ENCODE measurements at regions not wholly inside any gene's neighbourhood (a gene's known extent, or its start where the extent isn't known, plus 50 kb on each side); places are given as distances from the start of the nearest gene placed in this dataset.
A peak's percentile ranks its signal among the peaks of the same experiment; 100 is the strongest.

- DNase-seq, result peak; percentile 44
- no peak overlapping the region for H3K56ac ChIP-seq (ENCODE audit: extremely low read depth, insufficient read depth, low read length)
- ChIA-PET POLR2A (ENCODE audit: unreplicated experiment) (no interaction called here), CTCF (interaction anchor here (1.1 kb wide), 1 partner anchor 46 kb away, joined by 3 read pairs; no protein-coding TSS in a partner anchor)
- peak overlapping the region; percentile 13; the same call in 1 of the 2 replicates for H2BK20ac ChIP-seq (ENCODE audit: low read depth, low read length)
- no peak overlapping the region for H3K4ac ChIP-seq (ENCODE audit: low read depth, low read length)
- no peak overlapping the region for H2AK9ac ChIP-seq (replicated peaks; ENCODE audit: low read depth, low read length, poor library complexity)
- H2BK5ac ChIP-seq (ENCODE audit: low read depth, low read length, poor library complexity, severe bottlenecking), result no peak overlapping the region
- H4K91ac ChIP-seq (ENCODE audit: insufficient read depth, low read depth, low read length), result no peak overlapping the region
- H3K4me1 ChIP-seq (ENCODE audit: control insufficient read depth, insufficient read depth, low read length), result peaks cover 25% of the 10 kb centered on the region
- in situ Hi-C loops (cut with MboI; ENCODE audit: low sequenced_read_pairs) (no loop called here), dilution Hi-C loops (cut with HindIII; ENCODE audit: low sequenced_read_pairs, unreplicated experiment) (no loop called here), intact Hi-C loops (cut with micrococcal nuclease) (loop anchor here (5.0 kb wide), 2 partner anchors 80 to 115 kb away; no protein-coding TSS in a partner anchor)
- H4K5ac ChIP-seq (ENCODE audit: low read depth, low read length), result no peak overlapping the region
- H2BK120ac ChIP-seq (ENCODE audit: low read depth, low read length), result peak overlapping the region; percentile 30; the same call in 1 of the 2 replicates
- H2AK5ac ChIP-seq (ENCODE audit: low read depth, low read length), result no peak overlapping the region
- ATAC-seq (ENCODE audit: low read depth), result no peak; the same call in 1 of the 2 replicates
- no peak overlapping the region for H2AFZ ChIP-seq (replicated peaks; ENCODE audit: low read length, poor library complexity)
- no peaks in the 10 kb centered on the region for H3K36me3 ChIP-seq (ENCODE audit: control insufficient read depth, insufficient read depth, low read length)
- no peak overlapping the region for H3K9ac ChIP-seq (ENCODE audit: low read depth, low read length)
- H3K9me3 ChIP-seq (ENCODE audit: control insufficient read depth, insufficient read depth, low read length), result no peaks in the 10 kb centered on the region
- H3K79me1 ChIP-seq (ENCODE audit: low read depth in 1 of 2, low read length in 2 of 2), result no peaks in the 10 kb centered on the region
- no peaks in the 10 kb centered on the region for H3K27me3 ChIP-seq (ENCODE audit: control insufficient read depth, insufficient read depth, low read length)
- H3K4me2 ChIP-seq (ENCODE audit: low read depth, low read length), result no peak overlapping the region
- no peak overlapping the region for H3K14ac ChIP-seq (replicated peaks; ENCODE audit: low read depth, low read length)
- no peaks in the 10 kb centered on the region; the same call in 1 of the 2 replicates for H4K20me1 ChIP-seq (ENCODE audit: insufficient read depth, low read length)
- H3K4me3 ChIP-seq (ENCODE audit: insufficient read depth, low read depth, low read length), result no peak overlapping the region
- BruUV-seq (replicated peaks), result no TSS peak
- H3K18ac ChIP-seq (ENCODE audit: low read depth, low read length), result peak overlapping the region; percentile 0; the same call in 1 of the 2 replicates
- H3K9me1 ChIP-seq (ENCODE audit: insufficient read depth, low read length), result peaks cover 9% of the 10 kb centered on the region
- H4K8ac ChIP-seq (ENCODE audit: low read depth in 2 of 2, low read length in 2 of 2), result no peak overlapping the region
- no peak overlapping the region for H2BK15ac ChIP-seq (ENCODE audit: low read depth, low read length)
- WGBS, 2 experiments (ENCODE audit: extremely low coverage in 2 of 2, insufficient read length in 1 of 2), result 80% methylated on average over 1 of the region's 5 CpGs; no CpG with 5 or more reads in 1 of the 2 experiments
- H3K27ac ChIP-seq (ENCODE audit: insufficient read depth, low read length), result no peak overlapping the region
- H3K23ac ChIP-seq (ENCODE audit: low read depth, low read length), result no peak overlapping the region
- no peak for TF ChIP-seq CHD1 (IDR thresholded peaks at IDR 0.05; ENCODE audit: low read depth, low read length)
- no peak for TF ChIP-seq SMC3 (IDR thresholded peaks at IDR 0.05; ENCODE audit: low read depth, low read length)
- TF ChIP-seq NFE2L2 (IDR thresholded peaks at IDR 0.05; ENCODE audit: low read depth, low read length), result no peak
- TF ChIP-seq POLR2A (IDR thresholded peaks at IDR 0.05; ENCODE audit: low read depth, low read length), result no peak
- no peak for TF ChIP-seq CTCF (conservative IDR thresholded peaks at IDR 0.05; ENCODE audit: low read depth, low read length)
- TF ChIP-seq RAD21 (IDR thresholded peaks at IDR 0.05; ENCODE audit: low read length), result no peak
- no peak for TF ChIP-seq FOS (IDR thresholded peaks at IDR 0.05; ENCODE audit: low read depth, low read length)
- no peak for TF ChIP-seq ELK1 (IDR thresholded peaks at IDR 0.05; ENCODE audit: borderline replicate concordance, low read depth, low read length)
- TF ChIP-seq MAZ (IDR thresholded peaks at IDR 0.05; ENCODE audit: borderline replicate concordance, low read depth, low read length), result no peak
- TF ChIP-seq CEBPB (IDR thresholded peaks at IDR 0.05; ENCODE audit: low read depth, low read length), result no peak
- no peak for TF ChIP-seq MXI1 (IDR thresholded peaks at IDR 0.05; ENCODE audit: borderline replicate concordance, low read depth, low read length)
- no peak for TF ChIP-seq BHLHE40 (IDR thresholded peaks at IDR 0.05; ENCODE audit: low read depth, low read length)
- no peak for TF ChIP-seq MAFK (IDR thresholded peaks at IDR 0.05; ENCODE audit: low read depth, low read length)
- TF ChIP-seq USF2 (IDR thresholded peaks at IDR 0.05; ENCODE audit: low read depth, low read length), result no peak
- TF ChIP-seq RCOR1 (IDR thresholded peaks at IDR 0.05; ENCODE audit: insufficient replicate concordance, low read length), result no peak
Observed at GRCh38 chr18:45166836-45167551, 448.3 kb upstream of the SLC14A2 start.

All from IMR-90 (cell line).